Epidermal melanocyte (primary cell): ENCODE measurements at regions not wholly inside any gene's neighbourhood (a gene's known extent, or its start where the extent isn't known, plus 50 kb on each side); places are given as distances from the start of the nearest gene placed in this dataset.
"Not testable (repeated sequence)": the region's sequence is repeated elsewhere in the genome, so short reads cannot be mapped to it uniquely, and the experiment has no call there.

Experiments used
- DNase-seq: peaks from one replicate; pipeline ENCODE4 v3.0.0; 2011; ENCODE audit warnings: low spot score; ENCODE audit not compliant: insufficient read length

- DNase-seq = no peak
These were observed 166.8 kb downstream of the YIPF5 start for GRCh38 chr5:144003636-144004035.

DNA sequence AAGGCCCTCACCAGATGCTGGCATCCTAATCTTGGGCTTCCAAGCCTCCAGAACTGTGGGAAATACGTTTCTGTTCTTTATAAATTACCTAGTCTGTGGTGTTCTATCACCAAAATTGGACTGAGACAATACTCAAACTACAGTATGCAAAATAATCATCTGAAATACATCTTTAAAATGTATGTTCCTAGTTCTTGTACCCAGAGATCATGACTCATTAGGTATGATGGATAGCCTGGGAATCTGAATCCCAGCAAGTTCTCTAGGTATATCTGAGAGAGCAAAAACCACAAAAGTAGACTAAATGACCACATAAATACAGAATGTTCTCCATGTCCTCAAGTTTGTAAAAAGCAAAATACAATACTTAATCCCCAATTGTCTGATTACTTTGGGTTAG, 166.3 kb downstream of the YIPF5 start:
- DNase-seq = no peak

DNA sequence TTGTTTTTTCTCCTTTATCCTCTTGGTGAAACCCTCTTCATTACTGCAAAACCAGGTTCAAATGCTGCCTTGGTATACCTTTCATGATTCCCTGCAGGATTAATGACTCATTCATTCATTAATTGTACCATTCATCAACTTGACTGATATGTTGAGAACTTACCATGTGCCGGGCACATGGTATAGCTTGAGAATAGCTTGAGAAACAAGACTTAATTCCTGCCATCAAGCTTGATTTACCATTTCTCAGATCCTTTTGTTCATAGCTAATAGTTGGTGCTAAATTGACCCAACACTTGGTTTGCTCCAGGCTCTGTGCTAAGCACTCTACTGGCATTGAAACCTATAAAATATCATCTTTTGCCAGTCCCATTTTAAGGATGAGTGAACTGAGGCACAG, 165.7 kb downstream of the YIPF5 start:
- no peak for DNase-seq

DNA sequence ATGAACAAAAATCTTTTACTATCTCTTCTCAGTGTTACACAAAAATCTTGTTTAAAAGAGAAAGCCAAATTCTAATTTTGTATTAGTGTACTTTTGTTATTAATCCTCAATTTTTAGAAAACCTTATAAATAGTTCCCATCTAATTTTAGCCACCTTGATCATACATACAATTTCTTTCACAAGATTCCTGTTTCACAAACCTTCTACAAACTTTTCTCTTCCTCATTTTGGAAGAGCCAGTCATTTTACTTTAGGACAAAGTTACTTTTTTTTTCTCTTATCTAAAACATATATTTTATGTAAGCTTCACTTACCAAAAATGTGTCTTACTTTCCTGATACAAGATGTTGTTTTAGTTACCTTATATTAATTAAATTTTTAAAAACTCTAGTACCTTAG, 161.3 kb downstream of the YIPF5 start:
- no peak for DNase-seq

DNA sequence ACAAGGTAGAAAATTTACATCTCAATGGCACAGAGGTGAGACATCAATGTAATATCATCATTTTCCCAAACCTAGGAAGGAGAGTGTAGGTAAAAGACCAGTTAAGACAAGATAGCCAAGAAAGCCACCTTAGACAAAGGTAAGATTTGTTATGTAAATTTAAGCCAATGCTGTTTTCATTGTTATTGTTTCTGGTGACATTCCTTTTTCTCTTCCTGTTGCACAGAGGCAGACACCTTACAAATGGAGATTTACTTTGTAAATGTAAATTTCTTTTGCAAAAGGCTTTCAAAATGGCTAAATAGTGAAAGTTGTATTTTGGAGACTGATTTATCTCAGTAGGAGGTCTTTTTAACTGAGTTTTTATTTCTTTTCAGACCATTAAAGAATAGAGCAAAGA, 159.1 kb downstream of the YIPF5 start:
- DNase-seq = no peak

DNA sequence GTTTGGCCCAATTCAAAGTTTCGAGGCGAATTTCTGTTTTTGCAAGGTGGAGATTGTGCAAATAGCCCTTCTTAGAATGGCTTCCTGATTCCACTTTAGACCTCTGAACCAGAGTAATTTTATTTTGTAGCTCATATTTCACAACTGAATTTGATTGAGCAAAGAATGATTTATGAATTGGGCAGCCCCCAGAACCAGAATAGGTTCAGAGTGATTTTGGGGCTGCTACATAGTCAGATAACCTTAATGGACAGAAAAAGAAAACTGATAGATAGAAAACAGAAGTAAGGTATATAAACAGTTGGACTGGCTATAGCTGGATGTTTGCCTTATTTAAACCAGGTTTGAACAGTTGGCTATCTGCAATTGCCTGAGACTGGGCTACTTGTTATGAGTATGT, 156.6 kb downstream of the YIPF5 start:
- no peak for DNase-seq

DNA sequence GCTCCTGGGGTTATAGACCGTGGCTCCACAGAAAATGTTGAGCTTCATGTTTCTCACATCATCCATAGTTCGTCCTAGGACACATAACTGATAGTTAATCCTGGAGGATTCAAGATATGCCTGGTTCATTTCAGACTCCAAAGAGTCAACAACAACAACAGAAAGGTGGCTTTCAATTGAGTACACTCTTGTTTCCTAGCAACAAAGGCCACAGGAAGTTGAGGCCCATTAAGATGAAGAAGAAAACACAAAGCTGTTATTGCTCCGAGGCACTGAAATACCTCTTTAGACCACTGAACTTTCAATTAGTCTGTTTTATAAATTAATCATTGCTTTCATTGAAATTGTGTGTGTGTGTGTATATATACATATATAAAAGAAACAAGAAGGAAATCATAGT, 154.5 kb downstream of the YIPF5 start:
- DNase-seq = no peak

GRCh38 chr5:144017119-144017518, 153.3 kb downstream of the YIPF5 start:
- DNase-seq = no peak

DNA sequence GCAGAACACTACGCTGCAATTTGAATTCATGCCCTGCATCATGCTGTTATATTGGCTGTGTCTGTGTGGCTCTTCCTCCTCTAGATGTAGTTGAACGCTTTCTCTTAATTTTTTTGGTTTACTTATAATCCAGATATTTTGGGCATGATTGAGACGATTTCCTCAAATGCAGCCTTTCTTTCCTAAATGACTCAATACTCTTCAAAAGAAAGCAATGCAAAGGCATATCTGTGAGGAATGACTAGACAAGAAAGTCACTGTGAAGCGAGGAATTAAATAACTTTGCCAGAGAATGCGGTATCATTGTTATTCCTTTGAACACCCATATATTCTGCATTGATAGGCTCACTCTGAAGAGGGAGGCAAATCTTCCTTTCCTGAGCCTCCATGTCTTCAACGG, 152.8 kb downstream of the YIPF5 start:
- no peak for DNase-seq

- DNase-seq = no peak
These were observed 146.4 kb downstream of the YIPF5 start for GRCh38 chr5:144024090-144024489.

- no peak for DNase-seq
These were observed 145.9 kb downstream of the YIPF5 start for GRCh38 chr5:144024545-144024944.

- no peak for DNase-seq
These were observed 144.2 kb downstream of the YIPF5 start for GRCh38 chr5:144026286-144026685.

DNA sequence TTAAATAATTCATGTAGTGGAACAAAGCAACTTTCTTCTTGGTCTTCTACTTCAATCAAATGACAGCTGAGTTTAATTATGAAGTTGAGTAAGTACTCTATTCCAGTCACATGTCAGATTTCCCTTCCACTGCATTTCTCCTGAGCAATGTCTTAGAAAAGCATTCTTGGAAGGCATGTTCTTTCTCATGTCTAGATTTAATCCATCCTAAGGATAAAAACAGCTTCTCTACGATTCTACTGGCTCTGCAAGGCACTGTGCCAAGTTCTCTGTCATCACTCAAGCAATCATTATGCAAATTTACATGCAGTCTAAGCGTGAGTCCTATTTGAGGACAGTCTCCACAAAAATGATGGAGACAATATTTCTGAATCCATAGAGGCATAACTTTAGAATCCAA, 142.4 kb downstream of the YIPF5 start:
- DNase-seq = no peak

DNA sequence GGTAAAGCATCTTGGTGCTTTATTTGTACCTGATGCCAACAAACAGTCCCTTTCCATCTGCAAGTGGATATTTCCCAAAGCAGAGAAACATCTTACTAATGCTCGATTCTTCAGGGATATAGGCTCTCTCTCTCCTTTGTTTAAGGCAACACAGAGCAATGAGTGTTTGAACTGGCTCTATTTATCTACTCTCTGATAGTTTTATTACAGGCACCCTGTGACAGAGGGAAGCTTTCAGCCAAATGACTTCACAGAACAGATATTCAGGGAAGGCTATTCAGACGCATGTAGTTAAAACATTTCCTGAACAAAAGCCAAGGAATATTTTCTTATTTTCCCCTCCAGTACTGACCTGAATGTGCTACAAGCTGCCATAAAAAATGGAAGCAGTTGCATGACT, 141.8 kb downstream of the YIPF5 start:
- peak; percentile 61 for DNase-seq

DNA sequence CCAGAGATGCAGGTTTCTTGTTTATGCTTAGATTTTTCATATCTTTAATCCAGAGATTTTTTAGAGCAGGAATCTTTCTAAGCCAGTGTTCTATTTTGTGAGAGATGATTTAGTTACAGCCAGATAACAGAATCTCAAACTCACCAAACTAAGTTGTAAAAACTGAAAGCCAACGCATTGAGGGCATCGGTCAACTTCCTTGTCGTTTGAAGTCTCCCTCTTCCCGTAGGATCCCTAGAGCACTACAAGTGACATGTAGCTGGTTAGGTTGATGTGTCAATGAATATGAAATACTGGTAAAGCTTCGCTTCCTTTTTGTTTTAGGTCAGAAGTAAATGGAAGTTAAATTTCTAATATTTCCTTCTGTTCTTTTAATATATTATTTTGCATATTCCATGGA, 139.6 kb downstream of the YIPF5 start:
- DNase-seq = no peak

DNA sequence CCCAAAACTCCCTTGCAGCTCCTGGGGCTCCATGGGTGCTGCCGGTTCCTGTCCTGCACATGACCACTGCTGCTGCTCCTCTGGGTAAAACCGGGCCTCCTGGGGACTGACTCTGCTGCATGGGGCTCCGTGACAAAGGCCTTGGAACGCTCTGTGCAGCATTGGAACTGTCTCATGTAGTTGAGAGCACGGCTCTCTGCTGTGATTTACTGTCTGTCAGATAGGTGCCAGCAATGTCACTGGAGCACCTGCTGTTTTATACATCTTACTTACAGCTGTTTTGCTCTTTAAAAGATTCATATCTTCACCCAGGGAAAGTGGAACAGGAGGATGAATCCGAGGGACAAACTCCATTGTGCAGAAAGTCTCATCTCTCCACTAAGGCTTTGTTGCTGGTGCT, 138.1 kb downstream of the YIPF5 start:
- no peak for DNase-seq

- DNase-seq = no peak
These were observed 137.0 kb downstream of the YIPF5 start for GRCh38 chr5:144033486-144033885.

DNA sequence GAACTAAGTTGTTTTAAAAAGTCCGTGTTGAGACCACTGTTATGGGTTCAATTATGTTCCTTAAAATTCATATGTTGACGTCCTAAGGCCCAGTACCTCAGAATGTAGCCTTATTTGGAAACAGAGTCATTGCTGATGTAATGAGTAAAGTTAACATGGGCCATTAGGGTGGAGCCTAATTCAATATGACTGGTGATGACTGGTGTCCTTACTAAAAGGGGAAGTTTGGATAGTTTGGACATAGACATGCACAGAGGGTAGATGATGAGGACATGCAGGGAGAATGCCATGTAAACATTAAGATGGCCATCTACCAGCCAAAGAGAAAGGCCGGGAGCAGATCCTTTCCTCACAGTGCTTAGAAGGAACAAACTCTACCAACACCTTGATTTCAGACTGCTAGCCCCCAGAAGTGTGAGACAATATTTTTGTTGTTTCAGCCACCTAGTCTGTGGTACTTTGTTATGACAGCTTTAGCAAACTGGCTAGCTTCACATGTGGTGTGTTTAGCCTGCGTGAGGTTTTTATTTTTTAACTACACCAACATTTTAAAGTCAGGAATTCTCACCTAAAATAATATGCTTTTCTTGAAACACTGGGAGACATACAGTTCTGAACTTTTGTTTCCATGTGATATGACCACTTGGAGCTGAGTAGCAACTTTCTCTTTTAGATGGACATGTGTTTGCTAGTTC, 135.3 kb downstream of the YIPF5 start:
- no peak for DNase-seq

- no peak for DNase-seq
These were observed 134.0 kb downstream of the YIPF5 start for GRCh38 chr5:144036476-144036875.

DNA sequence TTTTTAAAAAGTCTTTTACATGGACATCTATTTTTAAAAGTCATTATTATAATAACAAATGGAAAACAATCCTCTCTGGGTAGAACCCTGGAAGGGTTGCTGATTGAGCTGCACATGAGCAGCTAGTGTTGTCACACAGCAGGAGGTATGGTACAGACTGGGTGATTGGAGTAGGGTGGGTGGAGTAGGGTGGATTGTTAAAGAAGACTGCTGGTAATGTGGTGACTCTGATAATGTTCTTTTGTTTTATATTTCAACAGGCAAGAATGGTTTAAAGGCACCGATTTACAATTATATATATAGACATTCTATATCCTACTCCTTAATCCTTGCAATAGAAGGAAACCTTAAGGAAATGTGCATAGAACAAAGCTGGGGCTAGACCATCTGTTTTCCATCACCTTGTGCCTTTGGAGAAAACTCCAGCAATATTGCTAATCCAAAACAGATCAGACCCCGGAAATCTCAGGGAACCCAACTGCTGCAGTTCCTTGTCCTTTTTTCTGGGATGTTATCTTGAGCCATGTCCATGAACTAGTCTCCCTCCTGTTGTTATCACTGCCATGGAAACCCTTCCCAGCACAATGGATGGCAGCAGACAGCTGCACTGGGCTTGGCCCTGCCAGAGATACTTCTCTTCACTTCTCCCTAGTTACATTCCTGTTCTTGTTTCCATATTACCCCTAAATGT, 129.7 kb downstream of the YIPF5 start:
- DNase-seq = no peak

DNA sequence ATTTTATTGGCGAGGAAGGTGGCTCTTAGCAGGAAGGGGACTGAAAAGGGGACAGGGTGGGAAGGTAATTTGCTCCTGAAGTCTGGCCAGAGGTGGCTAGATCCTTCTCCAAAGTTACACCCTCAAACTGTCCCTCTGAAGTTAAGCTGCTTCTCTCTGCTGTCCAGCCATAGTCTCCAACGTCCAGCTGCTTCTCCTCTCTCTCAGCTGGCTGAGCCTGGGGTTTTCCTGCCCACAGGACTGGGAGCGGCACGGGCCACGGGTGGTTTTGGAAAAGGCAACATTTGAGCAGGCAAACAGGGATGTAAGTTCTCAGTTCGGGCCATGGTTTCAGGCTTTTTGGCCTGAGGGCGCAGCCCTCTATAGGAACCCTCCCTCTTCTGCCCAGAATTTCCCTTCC, 128.3 kb downstream of the YIPF5 start:
- no peak for DNase-seq

GRCh38 chr5:144048259-144048856, 122.1 kb downstream of the YIPF5 start:
- DNase-seq = no peak

DNA sequence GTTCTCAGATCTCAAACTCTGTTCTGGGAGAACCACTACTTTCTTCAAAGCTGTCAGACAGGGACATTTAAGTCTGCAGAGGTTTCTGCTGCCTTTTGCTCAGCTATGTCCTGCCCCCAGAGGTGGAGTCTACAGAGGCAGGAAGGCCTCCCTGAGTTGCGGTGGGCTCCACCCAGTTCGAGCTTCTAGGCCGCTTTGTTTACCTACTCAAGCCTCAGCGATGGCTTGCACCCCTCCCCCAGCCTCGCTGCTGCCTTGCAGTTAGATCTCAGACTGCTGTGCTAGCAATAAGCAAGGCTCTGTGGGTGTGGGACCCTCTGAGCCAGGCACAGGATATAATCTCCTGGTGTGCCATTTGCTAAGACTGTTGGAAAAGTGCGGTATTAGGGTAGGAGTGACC, 115.1 kb downstream of the YIPF5 start:
- not testable (repeated sequence) for DNase-seq
